ENCODE measurements at regions not wholly inside any gene's neighbourhood (a gene's known extent, or its start where the extent isn't known, plus 50 kb on each side); places are given as distances from the start of the nearest gene placed in this dataset.
"Not testable (repeated sequence)": the region's sequence is repeated elsewhere in the genome, so short reads cannot be mapped to it uniquely, and the experiment has no call there.

DNA sequence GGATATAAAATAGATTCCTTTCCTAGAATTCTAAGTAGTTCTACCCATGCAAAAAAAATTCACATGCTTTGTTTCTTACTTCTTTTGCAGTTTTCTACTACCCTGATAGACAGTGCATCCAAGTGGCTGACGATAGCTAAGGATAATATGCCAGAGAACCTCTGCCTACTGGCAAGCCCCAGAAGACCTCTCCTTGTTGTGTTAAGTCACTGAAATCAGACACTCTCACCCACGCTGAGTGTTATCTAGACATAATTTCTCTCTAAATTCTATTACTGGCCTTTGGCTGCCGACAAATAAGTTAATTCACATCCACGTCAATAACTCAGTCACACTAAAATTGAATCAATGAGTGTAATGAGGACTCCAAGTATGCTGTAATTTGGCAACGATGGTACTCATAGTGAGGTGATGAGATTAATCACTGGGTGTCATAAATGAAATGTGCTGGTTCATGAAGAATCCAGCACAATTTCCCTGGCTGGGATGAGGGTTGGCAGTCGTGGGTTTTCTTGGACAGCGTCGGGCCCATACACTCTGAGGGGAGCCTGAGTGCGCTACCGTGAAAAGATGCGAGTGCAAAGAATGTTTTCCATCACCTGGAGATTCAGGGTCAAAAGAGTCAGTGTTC is 354.8 kb upstream of the TMEM132C start:
- DNase-seq: no peak

DNA sequence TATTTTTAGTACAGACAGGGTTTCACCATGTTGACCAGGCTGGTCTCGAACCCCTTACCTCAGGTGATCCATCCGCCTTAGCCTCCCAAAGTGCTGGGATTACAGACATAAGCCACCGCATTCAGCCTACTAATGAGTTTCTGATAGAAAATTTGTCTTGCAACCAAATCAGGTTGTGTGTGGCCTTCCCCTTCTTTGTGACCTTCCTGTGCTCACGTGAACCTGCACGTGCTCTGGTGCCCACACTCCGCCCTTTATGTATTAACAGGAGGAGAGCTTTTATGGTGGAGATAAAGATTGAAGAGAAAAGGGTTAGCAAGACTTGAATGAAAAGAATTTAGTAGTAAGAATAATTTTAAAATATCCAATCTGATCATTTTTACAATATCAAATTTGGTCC is 343.5 kb upstream of the TMEM132C start:
- no peak for DNase-seq

DNA sequence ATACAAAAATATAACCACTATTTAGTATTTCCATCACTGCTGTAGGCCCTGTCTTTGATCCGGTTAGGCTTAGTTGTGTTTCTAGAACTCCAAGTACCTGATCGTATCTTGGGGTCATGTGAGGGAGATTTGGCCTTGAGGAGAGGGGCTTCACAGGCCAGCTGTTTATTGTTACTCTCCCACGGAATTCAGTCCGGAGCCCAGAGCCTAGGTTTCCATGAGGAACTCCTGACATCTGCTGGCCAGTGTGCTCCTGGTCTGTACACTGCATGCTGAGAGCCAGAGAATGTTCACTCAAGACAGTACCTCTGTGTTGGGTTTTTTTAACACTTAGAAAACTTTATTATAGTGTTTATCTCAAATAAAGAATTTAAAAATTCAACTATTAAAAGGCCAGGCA is 341.0 kb upstream of the TMEM132C start:
- DNase-seq: no peak

DNA sequence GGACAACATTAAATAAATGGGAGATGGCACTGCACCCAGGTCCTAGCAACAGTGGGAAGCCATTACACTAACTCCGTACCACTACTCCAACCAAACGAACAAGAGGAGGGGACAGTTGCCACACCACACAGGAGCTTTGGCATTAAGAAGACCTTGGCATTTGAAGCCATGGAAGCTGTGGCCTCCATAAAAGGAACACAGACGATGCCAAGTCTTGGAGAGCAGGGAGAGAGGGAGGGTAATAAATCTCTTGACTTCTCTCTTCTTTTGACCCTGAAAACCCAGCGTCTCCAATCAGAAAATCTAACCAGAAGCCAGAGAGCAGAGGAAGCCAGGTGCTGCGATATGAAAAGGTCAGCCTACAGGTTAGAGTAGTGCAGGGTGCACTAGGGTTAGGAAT is 338.8 kb upstream of the TMEM132C start:
- DNase-seq: no peak

DNA sequence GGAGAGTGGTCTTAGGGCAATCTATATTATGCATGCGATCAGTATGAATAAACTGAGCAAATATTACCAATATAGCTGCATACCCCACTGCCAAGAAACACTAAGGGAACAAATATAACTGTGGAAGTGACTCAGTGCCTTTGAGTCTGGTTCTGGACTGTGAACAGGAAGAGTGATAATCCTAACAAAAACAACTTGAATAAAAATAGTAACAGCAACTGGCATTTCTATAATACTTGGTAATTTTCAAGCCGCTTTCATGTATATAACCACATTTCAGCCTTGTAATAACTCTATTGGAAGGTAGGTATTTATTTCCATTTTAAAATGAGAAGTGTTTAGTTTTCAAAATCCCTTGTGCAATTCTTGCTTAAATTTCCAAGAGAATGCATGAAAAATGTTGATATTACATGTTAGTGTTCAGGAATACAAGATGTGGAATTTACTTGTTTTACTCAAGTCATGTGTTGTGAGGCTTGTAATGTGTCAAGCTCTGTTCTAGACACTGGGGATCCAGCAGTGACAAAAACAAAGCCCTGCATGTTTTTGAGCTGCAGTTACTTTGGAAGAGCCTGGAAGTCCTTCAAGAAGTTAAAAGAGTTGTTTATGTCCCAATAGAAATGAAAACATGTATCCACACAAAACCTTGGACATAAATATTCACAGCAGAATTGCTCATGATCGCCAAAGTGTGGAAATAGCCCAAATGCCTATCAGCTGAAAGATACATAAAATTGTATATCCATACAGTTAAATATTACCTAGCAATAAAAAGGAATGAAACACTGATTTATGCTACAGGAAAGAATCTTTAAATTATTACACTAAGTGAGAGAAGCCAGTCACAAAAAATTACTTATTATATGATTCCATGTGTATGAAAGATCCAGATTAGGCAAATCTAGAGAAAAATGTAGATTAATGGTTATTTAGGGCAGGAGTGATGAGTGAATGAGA is 338.1 kb upstream of the TMEM132C start:
- no peak for DNase-seq

DNA sequence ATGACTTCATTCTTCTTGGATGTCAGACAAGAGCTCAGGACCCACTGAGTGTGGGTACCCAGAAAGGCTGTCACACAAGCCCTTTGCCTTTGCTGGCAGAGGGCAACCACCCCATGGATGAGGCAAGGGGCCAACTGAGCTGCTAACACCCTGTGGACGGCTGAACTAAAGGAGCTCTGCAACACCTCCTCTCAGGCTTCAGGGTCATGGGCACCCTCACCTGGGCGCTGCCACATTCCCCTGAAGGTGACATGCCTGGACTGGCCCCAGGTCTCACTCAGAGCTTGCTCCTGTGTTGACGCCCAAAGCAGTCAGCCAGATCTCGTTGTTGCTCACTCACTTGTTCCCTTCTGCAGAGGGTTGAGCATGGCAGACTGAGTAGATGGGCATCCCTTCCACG is 336.8 kb upstream of the TMEM132C start:
- DNase-seq: no peak

DNA sequence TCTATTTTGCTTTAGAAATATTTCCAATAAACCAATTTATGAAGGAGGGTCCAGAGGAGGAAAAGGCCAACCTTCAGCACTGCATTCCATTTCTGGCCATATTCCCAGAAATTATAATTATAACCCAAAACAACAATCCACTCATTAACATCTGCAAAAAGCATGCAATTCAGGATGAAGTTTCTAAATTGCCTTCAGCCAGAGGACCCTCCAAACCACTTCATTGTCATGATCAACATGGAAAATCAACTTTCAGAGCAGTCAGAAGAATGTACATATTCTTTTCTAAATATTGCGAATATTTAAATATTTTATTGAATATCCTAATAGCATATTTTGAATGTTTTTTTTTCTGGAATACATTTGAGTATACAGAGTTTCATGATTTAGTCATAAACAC is 332.6 kb upstream of the TMEM132C start:
- DNase-seq: no peak

DNA sequence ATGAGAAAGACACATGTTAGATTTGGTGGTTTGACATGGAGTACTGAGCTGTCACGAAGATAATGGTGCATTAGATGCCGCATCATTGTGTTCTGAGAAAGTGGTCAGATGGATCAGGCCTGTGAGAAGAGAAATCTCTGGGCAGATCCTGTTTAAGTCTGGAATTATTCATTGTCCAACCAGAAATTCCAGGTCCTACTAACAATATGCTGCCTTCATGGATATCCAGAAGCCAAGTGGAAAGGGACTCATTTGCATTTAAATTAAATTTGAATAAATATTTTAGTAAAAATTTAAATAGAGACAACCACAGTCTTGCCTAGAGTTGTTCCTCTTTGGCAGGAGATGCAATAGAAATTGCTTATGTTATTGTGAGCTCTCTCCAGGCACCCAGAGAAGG is 330.5 kb upstream of the TMEM132C start:
- no peak for DNase-seq

DNA sequence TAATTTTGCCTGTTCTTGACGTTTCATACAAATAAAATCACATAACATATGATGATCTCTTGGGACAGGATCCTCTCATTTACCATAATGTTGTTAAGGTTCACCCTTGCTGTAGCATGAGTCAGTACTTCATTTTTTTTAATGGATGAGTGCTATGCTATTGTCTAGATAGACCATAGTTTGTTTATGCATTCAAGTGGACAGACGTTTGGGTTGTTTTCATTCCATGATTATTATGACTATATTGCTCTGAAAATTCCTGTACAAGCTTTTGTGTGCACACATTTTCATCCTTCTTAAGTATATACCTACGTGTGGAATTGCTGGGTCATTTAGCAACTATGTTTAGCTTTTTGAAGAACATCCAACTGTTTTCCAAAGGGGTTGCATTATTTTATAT is 325.6 kb upstream of the TMEM132C start:
- no peak for DNase-seq

DNA sequence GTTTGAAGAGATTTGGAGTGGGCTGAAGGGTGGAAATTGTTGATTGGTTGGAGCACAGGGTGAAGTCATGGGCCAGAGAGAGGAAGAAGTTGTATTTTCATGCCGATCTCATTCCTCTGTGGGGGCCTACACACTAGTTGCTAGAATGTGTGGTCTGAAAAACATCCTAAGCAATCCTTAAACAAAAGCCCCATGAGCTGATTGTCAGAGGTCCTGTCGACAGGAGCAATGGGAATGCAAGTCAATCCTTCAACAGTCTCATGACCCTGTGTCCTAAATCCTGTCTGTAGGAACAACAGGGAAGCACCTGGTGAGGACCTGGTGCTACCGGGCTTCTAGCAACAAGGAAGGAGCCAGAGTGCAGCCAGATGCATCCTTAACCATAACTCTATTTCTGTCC is 324.0 kb upstream of the TMEM132C start:
- no peak for DNase-seq

DNA sequence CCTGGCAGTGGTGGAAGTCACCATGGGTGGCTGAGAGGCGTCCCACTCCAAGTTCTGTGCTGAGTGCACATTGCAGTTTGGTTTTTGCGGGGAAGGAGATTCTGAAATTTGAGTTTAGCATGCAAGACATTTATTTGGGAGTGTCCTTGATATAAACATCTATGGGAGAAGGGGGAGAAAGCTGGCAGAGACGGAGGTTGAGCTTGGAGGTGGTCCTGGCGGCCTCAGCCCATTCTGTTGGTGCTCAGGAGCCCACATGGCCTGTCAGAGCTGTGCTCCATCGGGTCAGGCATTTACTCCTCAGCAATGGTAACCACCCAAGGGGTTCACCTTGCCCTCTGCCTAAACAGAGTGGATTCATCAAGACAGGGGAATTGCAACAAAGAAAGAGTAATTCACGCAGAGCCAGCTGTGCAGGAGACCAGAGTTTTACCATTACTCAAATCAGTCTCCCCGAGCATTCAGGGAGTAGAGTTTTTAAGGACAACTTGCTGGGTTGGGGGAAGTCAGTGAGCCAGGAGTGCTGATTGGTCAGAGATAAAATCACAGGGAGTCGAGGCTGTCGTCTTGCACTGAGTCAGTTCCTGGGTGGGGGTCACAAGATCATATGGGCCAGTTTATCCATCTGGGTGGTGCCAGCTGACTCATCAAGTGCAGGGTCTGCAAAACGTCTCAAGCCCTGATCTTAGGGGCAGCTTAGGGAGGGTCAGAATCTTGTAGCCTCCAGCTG is 323.3 kb upstream of the TMEM132C start:
- DNase-seq: no peak

DNA sequence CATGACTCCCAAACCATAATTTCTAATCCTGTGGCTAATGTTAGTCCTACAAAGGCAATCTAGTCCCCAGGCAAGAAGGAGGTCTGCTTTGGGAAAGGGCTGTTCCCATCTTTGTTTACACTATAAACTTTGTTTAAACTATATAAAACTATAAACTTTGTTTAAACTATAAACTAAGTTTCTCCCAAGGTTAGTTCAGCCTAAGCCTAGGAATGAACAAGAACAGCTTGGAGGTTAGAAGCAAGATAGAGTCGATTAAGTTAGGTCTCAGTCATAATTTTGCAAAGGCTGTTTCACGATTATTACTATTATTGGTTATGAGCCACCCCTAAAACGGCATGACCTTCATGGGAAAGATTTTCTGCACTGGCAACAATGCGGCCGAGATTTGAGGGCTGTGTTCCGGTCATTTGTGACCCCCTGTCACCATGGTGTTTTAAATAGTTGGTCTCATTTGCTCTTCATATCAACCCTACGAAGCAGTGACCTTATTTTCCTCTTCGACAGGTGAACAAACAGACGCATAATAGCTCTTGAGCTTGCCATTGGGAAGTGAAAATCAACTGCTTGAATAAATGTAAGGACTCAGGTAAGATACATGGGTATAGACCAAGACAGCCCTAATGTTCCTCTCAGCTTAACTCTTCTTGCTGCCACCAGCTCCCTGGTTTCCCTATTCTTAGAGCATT is 322.6 kb upstream of the TMEM132C start:
- no peak for DNase-seq

DNA sequence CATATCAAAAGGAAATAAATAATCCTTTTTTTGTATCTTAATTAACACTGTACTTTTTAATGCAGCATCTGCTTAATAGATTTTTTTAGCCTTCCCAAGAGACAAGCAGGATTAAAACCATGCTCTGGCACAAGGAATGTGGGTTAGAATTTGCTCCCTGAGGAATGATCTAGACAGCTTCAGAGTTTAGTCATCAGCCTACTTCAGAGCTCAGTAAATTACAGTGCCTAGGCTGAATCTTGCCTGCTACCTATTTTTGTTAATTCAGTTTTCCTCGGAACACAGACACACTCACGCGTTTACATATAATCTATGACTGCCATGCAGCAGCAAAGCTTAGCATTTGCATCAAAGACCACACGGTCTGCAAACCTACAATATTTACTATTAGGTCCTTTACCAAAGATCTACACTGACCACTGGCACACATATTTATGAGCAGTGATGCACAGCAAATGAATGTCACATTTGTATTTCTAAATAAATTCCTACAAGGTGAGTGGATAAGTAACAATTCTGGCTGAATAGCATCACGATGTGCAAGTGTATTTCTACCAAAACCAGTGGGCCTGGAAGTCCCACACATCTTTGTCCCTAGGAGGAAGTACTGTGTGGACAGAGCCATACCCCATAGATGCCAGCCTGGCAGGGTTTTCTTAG is 309.8 kb upstream of the TMEM132C start:
- DNase-seq: no peak

DNA sequence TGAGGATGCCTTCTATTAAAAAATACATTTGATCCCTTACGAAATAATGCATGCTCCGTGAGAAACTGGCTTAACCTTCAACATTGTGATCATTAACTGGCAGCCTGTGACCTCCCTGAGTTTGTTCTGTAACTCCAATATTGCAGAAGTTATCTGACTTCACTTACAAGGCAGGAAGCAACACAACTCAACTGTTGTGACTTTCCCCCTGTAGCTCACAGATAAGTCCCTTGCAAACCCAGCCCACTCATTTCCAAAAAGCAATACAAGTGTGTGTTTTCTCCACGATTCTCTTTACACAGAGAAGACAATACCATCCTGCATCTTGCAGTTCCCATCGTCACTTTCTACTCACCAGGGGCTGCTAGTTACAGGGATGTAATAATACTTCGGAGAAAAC is 304.7 kb upstream of the TMEM132C start:
- no peak for DNase-seq

DNA sequence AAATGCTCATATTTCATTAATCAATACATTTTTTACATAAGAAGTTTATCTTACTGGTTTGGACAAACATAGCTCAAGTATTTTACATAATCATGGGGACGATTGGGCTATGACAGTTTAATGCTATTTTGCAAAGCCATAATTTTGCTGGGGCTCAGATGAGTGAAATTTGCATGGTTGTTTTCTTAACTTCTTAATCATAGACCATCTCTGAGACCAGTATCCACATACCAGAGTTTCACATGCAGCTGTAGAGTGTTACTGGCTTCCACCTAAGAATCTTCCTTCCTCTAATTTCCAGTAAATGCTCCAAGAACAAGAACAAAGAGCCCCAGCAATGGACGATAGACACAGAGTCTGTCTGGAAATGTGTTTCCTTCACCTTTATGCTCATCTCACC is 303.0 kb upstream of the TMEM132C start:
- DNase-seq: no peak

DNA sequence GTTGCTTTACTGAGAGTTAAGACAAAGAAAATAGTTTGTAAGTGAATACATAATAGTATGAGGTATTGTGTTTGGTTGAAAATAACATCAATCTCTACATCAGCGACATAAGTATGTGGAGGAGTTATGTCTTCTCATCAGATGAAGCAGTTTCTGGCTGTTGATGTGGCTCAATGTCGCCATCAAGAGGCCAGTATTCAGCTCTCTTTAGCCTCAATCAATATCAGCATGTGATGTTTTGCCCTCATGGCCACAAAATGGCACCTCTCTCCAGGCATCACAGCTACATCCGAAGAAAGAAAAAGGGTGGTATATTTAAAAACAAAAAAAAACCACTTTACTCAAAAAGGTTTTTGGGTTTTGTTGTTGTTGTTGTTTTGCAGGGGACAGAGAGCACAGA is 302.3 kb upstream of the TMEM132C start:
- no peak for DNase-seq

DNA sequence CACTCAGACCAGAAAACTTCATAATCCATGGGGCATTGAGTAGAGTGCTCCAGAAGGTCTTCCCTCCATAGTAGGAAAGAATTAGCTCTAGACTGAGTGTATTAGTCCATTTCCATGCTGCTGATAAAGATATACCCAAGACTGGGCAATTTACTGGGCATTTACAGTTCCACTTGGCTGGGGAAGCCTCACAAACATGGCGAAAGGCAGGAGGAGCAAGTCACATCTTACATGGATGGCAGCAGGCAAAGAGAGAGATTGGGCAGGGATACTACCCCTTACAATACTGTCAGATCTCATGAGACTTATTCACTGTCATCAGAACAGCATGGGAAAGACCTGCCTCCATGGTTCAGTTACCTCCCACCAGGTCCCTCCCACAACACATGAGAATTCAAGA is 300.6 kb upstream of the TMEM132C start:
- no peak for DNase-seq

DNA sequence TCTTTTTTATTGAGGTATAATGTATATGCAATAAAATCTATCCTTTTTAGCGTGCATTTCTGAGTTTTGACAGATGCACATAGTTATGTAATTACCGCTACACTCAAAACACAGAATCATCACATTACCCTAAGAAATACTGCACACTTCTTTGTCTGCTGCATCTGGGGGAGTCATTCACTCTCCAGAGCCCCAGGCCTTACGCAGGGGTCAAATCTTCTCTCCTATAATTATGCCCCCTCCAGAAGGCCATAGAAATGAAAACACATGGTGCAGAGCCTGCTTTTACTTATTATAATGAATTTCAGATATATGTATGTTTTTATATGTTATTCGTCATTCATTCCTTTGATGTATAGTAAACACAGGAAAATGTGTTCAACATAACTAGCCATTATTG is 296.5 kb upstream of the TMEM132C start:
- DNase-seq: no peak

DNA sequence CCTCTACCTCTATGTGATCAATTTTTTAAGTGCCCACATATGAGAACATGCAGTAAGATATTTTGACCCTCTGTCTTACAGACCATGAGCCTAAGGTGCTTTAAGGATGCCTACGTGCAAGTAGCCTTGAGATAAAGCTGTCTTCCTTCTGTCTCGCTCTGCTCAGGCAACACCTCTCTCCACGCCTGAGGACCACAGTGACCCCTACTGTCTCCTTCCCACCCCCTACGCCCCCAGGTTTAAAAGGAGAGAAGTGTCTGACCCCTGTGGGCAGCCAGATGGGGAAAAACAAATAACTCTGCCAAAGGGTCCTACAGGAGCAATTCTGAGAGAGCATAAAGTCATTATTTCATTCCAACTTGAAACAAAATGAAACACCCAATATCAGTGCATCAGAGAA is 286.4 kb upstream of the TMEM132C start:
- no peak for DNase-seq

DNA sequence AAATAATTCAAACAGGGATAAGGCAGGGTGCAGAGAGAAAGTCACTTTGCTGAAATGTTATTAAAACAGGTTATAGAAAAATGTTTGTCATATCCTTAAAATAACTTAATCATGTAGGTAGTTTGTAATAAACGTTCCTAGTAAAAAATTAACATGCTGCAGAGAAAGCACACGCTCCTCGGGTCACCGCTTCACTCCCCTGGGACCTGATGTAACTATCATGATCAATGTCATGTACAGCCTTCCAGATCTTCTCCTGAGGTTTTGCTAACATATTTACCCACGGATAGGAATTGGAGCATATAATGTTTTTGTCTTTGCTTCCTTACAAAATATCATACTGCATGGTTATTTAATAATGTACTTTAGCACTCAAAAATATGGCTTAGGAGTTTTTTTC is 285.1 kb upstream of the TMEM132C start:
- no peak for DNase-seq

DNA sequence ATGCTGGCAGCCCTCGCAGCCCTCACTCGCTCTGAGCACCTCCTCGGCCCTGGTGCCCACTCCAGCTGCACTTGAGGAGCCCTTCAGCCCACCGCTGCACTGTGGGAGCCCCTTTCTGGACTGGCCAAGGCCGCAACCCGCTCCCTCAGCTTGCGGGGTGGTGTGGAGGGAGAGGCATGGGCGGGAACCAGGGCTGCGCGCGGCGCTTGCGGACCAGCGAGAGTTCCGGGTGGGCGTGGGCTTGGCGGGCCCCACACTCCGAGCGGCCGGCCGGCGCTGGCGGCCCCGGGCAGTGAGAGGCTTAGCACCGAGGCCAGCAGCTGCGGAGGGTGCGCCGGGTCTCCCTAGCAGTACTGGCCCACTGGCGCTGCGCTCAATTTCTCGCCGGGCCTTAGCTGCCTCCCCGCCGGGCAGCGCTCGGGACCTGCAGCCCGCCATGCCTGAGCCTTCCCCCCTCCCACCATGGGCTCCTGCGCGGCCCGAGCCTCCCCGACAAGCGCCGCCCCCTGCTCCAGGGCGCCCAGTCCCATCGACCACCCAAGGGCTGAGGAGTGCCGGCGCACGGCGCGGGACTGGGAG is 283.7 kb upstream of the TMEM132C start:
- not testable (repeated sequence) for DNase-seq

DNA sequence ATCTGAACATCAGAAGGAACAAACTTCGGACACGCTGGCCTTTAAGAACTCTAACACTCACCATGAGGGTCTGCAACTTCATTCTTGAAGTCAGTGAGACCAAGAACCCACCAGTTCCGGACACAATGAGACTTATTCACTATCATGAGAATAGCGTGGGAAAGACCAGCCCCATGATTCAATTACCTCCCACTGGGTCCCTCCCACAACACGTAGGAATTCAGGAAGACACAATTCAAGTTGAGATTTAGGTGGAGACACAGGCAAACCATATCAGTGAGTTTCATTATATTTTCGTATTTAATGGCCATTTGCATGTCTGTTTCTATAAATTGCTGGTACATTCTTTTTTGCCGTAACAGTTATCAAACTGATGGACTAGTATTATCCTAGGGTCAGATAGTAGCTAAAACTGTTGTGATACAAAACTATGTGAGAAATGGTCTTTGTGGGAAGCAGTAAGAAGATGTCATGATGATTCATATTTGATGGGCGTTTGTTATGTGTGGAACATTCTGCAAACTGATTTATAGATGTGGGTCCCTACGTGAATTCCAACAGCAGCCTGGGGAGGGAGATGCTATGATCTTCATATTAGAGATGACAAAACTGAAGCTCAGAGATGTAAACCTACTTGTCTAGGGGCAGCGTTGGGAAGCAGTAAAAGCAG is 282.4 kb upstream of the TMEM132C start:
- no peak for DNase-seq
